ENCODE measurements at regions not wholly inside any gene's neighbourhood (a gene's known extent, or its start where the extent isn't known, plus 50 kb on each side); places are given as distances from the start of the nearest gene placed in this dataset.

GRCh38 chr2:181307203-181307991, 149.8 kb upstream of the ITGA4 start:
- TF ChIP-seq CTCF (IDR thresholded peaks at IDR 0.05 in 2 of 3, conservative IDR thresholded peaks at IDR 0.05 in 1 of 3; ENCODE audit: borderline replicate concordance in 1 of 3, insufficient read depth in 1 of 3, low read depth in 2 of 3, low read length in 2 of 3) (no peak), POLR2AphosphoS5 (IDR thresholded peaks at IDR 0.05; ENCODE audit: low read depth, low read length) (no peak)

All from HCT116 (cell line).